Stomach (tissue), 4 donors: ENCODE measurements at regions not wholly inside any gene's neighbourhood (a gene's known extent, or its start where the extent isn't known, plus 50 kb on each side); places are given as distances from the start of the nearest gene placed in this dataset.

Source experiments
- CTCF ChIP-seq, 7 experiments: fragments of 450-650 bp in 4 of 7; fragments of 200-600 bp in 3 of 7; sonication (generic) in 3 of 7; IDR thresholded peaks; one replicate each; pipeline ENCODE4 v1.5.1; 2016 to 2019; ENCODE audit warnings: antibody characterized with exemption in 7 of 7, control low read depth in 2 of 7, mild to moderate bottlenecking in 1 of 7
- EP300 ChIP-seq: sonication (generic); formaldehyde crosslinking; IDR thresholded peaks from one replicate; pipeline ENCODE4 v1.6.1; 2017; ENCODE audit warnings: antibody characterized with exemption
- POLR2A ChIP-seq, 4 donors: fragments of 450-650 bp; IDR thresholded peaks; one replicate each; pipeline ENCODE4 v1.6.1; 2016; ENCODE audit warnings: antibody characterized with exemption in 4 of 4, control low read depth in 2 of 4, mild to moderate bottlenecking in 1 of 4, moderate library complexity in 1 of 4
- POLR2AphosphoS5 ChIP-seq, 3 donors: sonication (generic); formaldehyde crosslinking; IDR thresholded peaks; one replicate each; pipeline ENCODE4 v1.6.1; 2016; ENCODE audit warnings: antibody characterized with exemption in 3 of 3

- TF ChIP-seq CTCF (IDR thresholded peaks at IDR 0.05) (no peak), POLR2A (IDR thresholded peaks at IDR 0.05) (no peak), POLR2AphosphoS5 (IDR thresholded peaks at IDR 0.05) (no peak), EP300 (no peak)
Observed at GRCh38 chr4:131534944-131535645, 1614.0 kb upstream of the PCDH10 start.
